HEK293T (cell line): ENCODE measurements at regions not wholly inside any gene's neighbourhood (a gene's known extent, or its start where the extent isn't known, plus 50 kb on each side); places are given as distances from the start of the nearest gene placed in this dataset.

Experiments used
- FOXA1 ChIP-seq: fragments of 450-650 bp; IDR thresholded peaks from 2 replicates; pipeline ENCODE4 v1.6.1; 2016; ENCODE audit warnings: mild to moderate bottlenecking
- FOXM1 ChIP-seq: fragments of 450-650 bp; IDR thresholded peaks from 2 replicates; pipeline ENCODE4 v1.6.1; 2017; ENCODE audit warnings: mild to moderate bottlenecking, borderline replicate concordance
- HDGF ChIP-seq: fragments of 450-650 bp; IDR thresholded peaks from 2 replicates; pipeline ENCODE4 v1.6.1; 2017; ENCODE audit warnings: antibody characterized with exemption, borderline replicate concordance

- TF ChIP-seq HDGF, result no peak
- TF ChIP-seq FOXA1, result no peak
- no peak for TF ChIP-seq FOXM1
Observed at GRCh38 chr2:181197140-181197760, 216.8 kb downstream of the UBE2E3 start.
